Aorta (tissue), 5 donors: ENCODE measurements at regions not wholly inside any gene's neighbourhood (a gene's known extent, or its start where the extent isn't known, plus 50 kb on each side); places are given as distances from the start of the nearest gene placed in this dataset.
"Not testable (repeated sequence)": the region's sequence is repeated elsewhere in the genome, so short reads cannot be mapped to it uniquely, and the experiment has no call there.

ENCODE experiments used
- ATAC-seq: fragments of 200-7000 bp; cut with Tn5 transposase; one replicate; pipeline ENCODE4 v1.9.1; 2022; ENCODE audit warnings: moderate library complexity; ENCODE audit not compliant: low FRiP score
- DNase-seq, 2 donors: peaks; one replicate each; pipeline ENCODE4 v3.0.0-alpha.2; 2020
- H3K27ac ChIP-seq, 2 donors: one replicate each; pipeline ENCODE4 v1.5.1; 2013; ENCODE audit warnings: low read length in 2 of 2, mild to moderate bottlenecking in 2 of 2, moderate library complexity in 2 of 2, control low read depth in 1 of 2, inconsistent platforms in 1 of 2, low read depth in 1 of 2
- H3K27me3 ChIP-seq, 2 donors: one replicate each; pipeline ENCODE4 v1.6.1; 2013; ENCODE audit warnings: control low read depth in 1 of 2, low read length in 1 of 2, mild to moderate bottlenecking in 1 of 2, moderate library complexity in 1 of 2; ENCODE audit not compliant: insufficient read depth in 2 of 2, control insufficient read depth in 1 of 2
- H3K36me3 ChIP-seq, 2 donors: one replicate each; pipeline ENCODE4 v1.6.1; 2013; ENCODE audit warnings: control low read depth in 1 of 2, low read length in 1 of 2, mild to moderate bottlenecking in 1 of 2; ENCODE audit not compliant: insufficient read depth in 2 of 2, control insufficient read depth in 1 of 2
- H3K4me1 ChIP-seq, 2 donors: one replicate each; pipeline ENCODE4 v1.6.1; 2013; ENCODE audit warnings: low read length in 2 of 2, control low read depth in 1 of 2, mild to moderate bottlenecking in 1 of 2, moderate library complexity in 1 of 2; ENCODE audit not compliant: insufficient read depth in 2 of 2, control insufficient read depth in 1 of 2
- H3K4me3 ChIP-seq, 2 donors: one replicate each; pipeline ENCODE4 v1.5.1; 2013; ENCODE audit warnings: low read length in 2 of 2, control low read depth in 1 of 2, mild to moderate bottlenecking in 1 of 2
- H3K9me3 ChIP-seq: one replicate; pipeline ENCODE4 v1.6.1; 2013; ENCODE audit warnings: mild to moderate bottlenecking, low read length; ENCODE audit not compliant: control insufficient read depth
- WGBS, 2 donors: extraction: QIAGEN DNeasy Blood & Tissue Kit; methylation state at CpG; one replicate each; pipeline ENCODE4 v1.1.7; 2013; 5-methylcytosine and 5-hydroxymethylcytosine counted together
- intact Hi-C, 2 donors: fragments of 100-400 bp; cut with DNase I; formaldehyde crosslinking; loops; one replicate each; pipeline versions ENCODE4 v1.14.2 to v1.15.0; 2022
- donor health status: healthy with polysubstance abuse.
- donor health status: Bipolar disorder and iron deficiency.
- donor health status: DM: no; HTN: no; CAD: no.
- donor health status: DM: no; HTN: no; CAD: no.
- donor health status: DM: yes; HTN: yes; CAD: no.

GRCh38 chr1:244758708-244759107 lies 76.8 kb upstream of the COX20 start:
- DNase-seq (no peak), ATAC-seq (no peak)
- no peak overlapping the region for H3K4me3 ChIP-seq
- no peak overlapping the region for H3K27ac ChIP-seq
- H3K4me1 ChIP-seq, result no peaks in the 10 kb centered on the region
- peaks cover 0 to under 1% of the 10 kb centered on the region in 2 donors for H3K27me3 ChIP-seq
- intact Hi-C loops, result no loop called here
- WGBS, 2 donors, result 18 to 20% methylated on average over 4 of the region's 4 CpGs
- no peaks in the 10 kb centered on the region for H3K36me3 ChIP-seq
- H3K9me3 ChIP-seq, result no peaks in the 10 kb centered on the region

GRCh38 chr1:244759158-244759557 lies 76.3 kb upstream of the COX20 start:
- no peaks in the 10 kb centered on the region for H3K4me1 ChIP-seq
- no peak for DNase-seq
- no peak for ATAC-seq
- WGBS, 2 donors, result 92% methylated on average over 8 of the region's 8 CpGs
- peaks cover 0 to 1% of the 10 kb centered on the region in 2 donors for H3K27me3 ChIP-seq
- intact Hi-C loops, result no loop called here
- H3K4me3 ChIP-seq, result no peak overlapping the region
- no peaks in the 10 kb centered on the region for H3K36me3 ChIP-seq
- H3K9me3 ChIP-seq, result no peaks in the 10 kb centered on the region
- no peak overlapping the region for H3K27ac ChIP-seq

- Histone ChIP-seq H3K4me1 (no peaks in the 10 kb centered on the region), H3K9me3 (no peaks in the 10 kb centered on the region), H3K27me3 (peaks cover 0 to 1% of the 10 kb centered on the region in 2 donors), H3K27ac (no peak overlapping the region), H3K36me3 (no peaks in the 10 kb centered on the region), H3K4me3 (no peak overlapping the region)
- intact Hi-C loops, result no loop called here
- WGBS, 2 donors, result 92 to 96% methylated on average over 8 of the region's 8 CpGs
- DNase-seq (peak in 1 of 2 donors; percentile 46), ATAC-seq (no peak)
Measured at GRCh38 chr1:244760471-244760870, 75.0 kb upstream of the COX20 start.

DNA sequence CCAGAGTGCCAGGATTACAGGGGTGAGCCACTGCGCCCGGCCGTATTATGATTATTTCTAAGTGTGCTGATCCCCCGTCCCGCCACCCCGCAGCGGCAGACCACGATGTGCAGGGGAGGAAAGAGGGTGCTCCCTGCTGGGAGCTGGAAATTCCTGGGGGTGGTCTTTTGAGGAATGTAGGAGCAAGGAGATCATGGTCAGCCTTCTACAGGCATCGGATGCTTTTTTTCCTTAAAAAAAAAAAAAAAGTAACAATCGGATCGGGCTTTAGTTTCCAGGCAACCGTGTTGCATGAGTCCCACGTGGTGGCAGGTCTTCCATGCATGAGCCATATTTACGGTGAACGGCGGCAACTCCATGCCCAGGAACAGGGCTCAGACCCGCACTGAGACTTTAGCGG lies 74.2 kb upstream of the COX20 start:
- DNase-seq (peak in 1 of 2 donors; percentile 40), ATAC-seq (no peak)
- no peak overlapping the region for H3K4me3 ChIP-seq
- H3K36me3 ChIP-seq, result no peaks in the 10 kb centered on the region
- WGBS, 2 donors, result 49 to 53% methylated on average over 18 of the region's 18 CpGs
- H3K27me3 ChIP-seq, result peaks cover 0 to 1% of the 10 kb centered on the region in 2 donors
- H3K4me1 ChIP-seq, result no peaks in the 10 kb centered on the region
- H3K27ac ChIP-seq, result no peak overlapping the region
- intact Hi-C loops, result no loop called here
- H3K9me3 ChIP-seq, result no peaks in the 10 kb centered on the region

GRCh38 chr1:244762629-244763028 lies 72.8 kb upstream of the COX20 start:
- Histone ChIP-seq H3K9me3 (no peaks in the 10 kb centered on the region), H3K27ac (no peak overlapping the region), H3K36me3 (no peaks in the 10 kb centered on the region), H3K4me1 (no peaks in the 10 kb centered on the region), H3K27me3 (peaks cover 0 to 1% of the 10 kb centered on the region in 2 donors), H3K4me3 (no peak overlapping the region)
- WGBS, 2 donors, result 87 to 94% methylated on average over 1 of the region's 1 CpG
- no peak for ATAC-seq
- intact Hi-C loops, result no loop called here
- DNase-seq, result no peak

- Histone ChIP-seq H3K4me1 (no peaks in the 10 kb centered on the region), H3K27me3 (peaks cover 0 to 3% of the 10 kb centered on the region in 2 donors), H3K4me3 (no peak overlapping the region), H3K9me3 (no peaks in the 10 kb centered on the region), H3K36me3 (no peaks in the 10 kb centered on the region), H3K27ac (no peak overlapping the region)
- WGBS, 2 donors, result 90 to 93% methylated on average over 1 of the region's 1 CpG
- intact Hi-C loops, result no loop called here
- ATAC-seq (no peak), DNase-seq (no peak)
Measured at GRCh38 chr1:244768186-244768585, 67.3 kb upstream of the COX20 start.

GRCh38 chr1:244768804-244769203 lies 66.7 kb upstream of the COX20 start:
- intact Hi-C loops, result no loop called here
- DNase-seq (peak in 1 of 2 donors; percentile 19), ATAC-seq (no peak)
- no peaks in the 10 kb centered on the region for H3K4me1 ChIP-seq
- H3K9me3 ChIP-seq, result no peaks in the 10 kb centered on the region
- no peaks in the 10 kb centered on the region for H3K36me3 ChIP-seq
- no peak overlapping the region for H3K27ac ChIP-seq
- 95% methylated on average over 5 of the region's 5 CpGs for WGBS, 2 donors
- peaks cover 0 to 2% of the 10 kb centered on the region in 2 donors for H3K27me3 ChIP-seq
- H3K4me3 ChIP-seq, result no peak overlapping the region

- WGBS, 2 donors, result 85 to 91% methylated on average over 7 of the region's 7 CpGs
- H3K27ac ChIP-seq, H3K4me3 ChIP-seq, H3K9me3 ChIP-seq, DNase-seq, H3K36me3 ChIP-seq, intact Hi-C loops, H3K27me3 ChIP-seq, H3K4me1 ChIP-seq, ATAC-seq: not testable (repeated sequence)
Measured at GRCh38 chr1:244770556-244770955, 64.9 kb upstream of the COX20 start.

GRCh38 chr1:244773513-244773912 lies 61.9 kb upstream of the COX20 start:
- Histone ChIP-seq H3K9me3 (no peaks in the 10 kb centered on the region), H3K27me3 (peaks cover 0 to 2% of the 10 kb centered on the region in 2 donors), H3K4me1 (no peaks in the 10 kb centered on the region), H3K4me3 (no peak overlapping the region), H3K36me3 (no peaks in the 10 kb centered on the region), H3K27ac (no peak overlapping the region)
- WGBS, 2 donors, result 92 to 96% methylated on average over 1 of the region's 1 CpG
- DNase-seq (no peak), ATAC-seq (no peak)
- intact Hi-C loops, result no loop called here
